GM19025 (cell line): ENCODE measurements at regions not wholly inside any gene's neighbourhood (a gene's known extent, or its start where the extent isn't known, plus 50 kb on each side); places are given as distances from the start of the nearest gene placed in this dataset.
"Not testable (repeated sequence)": the region's sequence is repeated elsewhere in the genome, so short reads cannot be mapped to it uniquely, and the experiment has no call there.

Source experiments
- ATAC-seq: cut with Tn5 transposase; IDR thresholded peaks from one replicate; pipeline ENCODE4 v1.9.1; 2021; ENCODE audit warnings: mild to moderate bottlenecking, low read depth, moderate library complexity; ENCODE audit not compliant: unreplicated experiment

DNA sequence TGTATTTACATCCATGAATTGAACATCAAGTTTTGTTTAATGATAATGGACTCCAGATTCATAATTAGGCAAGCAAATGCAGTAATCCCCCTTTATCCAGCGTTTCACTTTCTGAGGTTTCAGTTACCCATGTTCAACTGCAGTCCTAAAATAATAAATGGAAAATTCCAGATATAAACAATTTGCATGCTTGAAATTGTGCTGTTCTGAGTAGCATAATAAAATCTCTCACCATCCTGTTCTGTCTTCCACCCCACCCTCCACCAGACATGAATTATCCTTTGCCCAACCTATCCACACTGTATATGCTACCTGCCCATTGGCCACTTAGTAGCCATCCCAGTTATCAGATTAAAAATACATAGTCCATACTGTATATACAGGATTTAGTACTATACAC lies 224.5 kb upstream of the CHAC2 start:
- ATAC-seq = no peak

DNA sequence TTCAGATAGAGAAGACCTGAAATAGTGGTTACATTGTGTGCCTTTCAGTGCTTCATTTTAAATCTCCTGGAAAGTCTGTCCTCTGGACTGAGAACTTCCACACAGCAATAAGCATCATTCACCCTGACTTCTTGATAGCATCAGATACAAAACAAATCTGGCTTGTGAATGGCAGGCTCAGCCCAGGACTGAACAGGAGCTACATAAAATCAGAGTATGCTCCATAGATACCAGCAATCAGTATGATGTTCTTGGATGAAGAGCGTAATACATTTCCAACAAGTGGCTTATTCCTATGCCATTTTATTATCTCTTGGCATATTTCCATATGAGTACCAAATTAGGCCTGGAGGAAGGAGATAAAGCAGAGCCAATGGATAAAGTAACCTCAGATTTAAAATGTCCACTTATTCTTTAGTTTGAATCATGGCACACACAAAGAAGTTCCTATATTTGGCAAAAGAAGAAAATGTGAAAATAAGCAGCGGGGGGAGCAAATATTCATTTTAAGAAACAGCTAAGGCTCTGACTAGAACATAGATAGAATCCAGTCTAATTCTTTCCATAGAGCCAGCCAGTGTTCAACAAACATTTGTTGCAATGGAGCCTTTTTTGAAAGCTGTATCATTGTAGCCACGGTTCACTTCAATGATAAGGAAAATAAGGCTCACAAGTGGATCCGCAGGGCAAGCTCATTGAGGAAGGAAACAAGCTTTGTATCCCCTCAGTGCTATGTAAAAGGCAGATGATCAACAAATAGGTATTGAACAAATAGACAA lies 230.8 kb upstream of the CHAC2 start:
- ATAC-seq = no peak

DNA sequence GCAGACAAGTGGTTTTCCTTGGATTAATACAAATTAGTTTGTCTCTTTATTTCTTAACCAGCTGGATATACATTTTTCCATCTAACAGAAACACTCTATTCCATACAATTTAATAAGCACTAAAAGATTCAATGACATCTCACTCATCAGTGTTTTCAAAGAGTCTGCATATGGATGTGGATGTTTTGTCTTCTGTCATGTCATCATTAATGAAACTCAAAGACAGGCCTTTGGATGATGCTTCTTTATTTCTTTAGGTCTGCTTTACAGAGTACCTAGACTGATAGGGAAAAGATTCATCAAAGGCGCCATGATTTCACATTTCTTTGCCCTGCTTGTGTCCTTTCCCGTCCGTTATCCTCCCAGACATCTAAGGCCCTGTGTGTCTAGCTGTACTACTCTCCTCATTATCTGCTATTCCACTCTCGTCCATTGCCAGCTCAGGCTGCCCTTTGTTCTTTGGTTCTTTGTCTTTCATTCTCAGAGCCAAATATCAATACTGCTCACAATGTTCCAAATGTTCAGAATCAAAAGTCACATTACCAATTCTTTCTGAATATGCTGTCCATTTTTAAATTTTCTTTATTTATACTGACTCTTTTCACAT lies 232.3 kb upstream of the CHAC2 start:
- ATAC-seq = no peak

DNA sequence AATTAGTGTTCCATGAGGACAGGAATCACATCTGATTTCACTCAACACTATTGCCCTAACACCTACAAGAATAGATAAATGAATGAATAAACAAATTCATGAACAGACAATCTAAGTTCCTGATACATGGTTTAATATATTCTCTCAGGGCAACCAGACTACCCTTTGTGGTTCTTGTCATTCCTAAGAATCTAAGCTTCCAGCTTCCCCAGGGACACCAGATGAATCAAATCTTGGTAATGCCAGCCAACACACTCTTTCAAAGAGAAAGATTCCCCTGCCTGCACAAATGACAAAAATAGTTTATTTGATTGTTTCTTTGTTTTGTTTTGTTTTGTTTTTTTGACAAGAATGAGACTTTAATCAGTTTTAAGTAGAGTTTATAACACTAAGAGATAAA lies 237.5 kb upstream of the CHAC2 start:
- no peak for ATAC-seq

DNA sequence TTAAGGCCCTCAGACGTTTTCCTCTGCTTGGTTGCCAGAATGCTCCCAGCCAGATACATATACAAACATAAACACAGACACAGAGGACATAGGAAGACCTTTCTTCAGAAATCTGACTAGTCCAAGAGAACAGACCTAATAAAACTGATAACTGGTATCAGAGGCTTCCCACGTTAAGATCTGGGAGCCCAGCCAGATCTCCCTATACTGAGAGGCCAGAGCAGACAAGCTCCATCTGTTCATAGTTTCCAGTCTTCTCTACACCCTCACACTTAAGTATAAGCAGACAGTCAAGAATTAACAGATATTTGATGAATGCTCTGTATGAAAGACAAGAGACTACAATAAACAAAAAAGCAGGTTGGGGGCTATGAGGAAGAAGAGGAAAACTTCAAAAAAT lies 240.5 kb upstream of the CHAC2 start:
- no peak for ATAC-seq

DNA sequence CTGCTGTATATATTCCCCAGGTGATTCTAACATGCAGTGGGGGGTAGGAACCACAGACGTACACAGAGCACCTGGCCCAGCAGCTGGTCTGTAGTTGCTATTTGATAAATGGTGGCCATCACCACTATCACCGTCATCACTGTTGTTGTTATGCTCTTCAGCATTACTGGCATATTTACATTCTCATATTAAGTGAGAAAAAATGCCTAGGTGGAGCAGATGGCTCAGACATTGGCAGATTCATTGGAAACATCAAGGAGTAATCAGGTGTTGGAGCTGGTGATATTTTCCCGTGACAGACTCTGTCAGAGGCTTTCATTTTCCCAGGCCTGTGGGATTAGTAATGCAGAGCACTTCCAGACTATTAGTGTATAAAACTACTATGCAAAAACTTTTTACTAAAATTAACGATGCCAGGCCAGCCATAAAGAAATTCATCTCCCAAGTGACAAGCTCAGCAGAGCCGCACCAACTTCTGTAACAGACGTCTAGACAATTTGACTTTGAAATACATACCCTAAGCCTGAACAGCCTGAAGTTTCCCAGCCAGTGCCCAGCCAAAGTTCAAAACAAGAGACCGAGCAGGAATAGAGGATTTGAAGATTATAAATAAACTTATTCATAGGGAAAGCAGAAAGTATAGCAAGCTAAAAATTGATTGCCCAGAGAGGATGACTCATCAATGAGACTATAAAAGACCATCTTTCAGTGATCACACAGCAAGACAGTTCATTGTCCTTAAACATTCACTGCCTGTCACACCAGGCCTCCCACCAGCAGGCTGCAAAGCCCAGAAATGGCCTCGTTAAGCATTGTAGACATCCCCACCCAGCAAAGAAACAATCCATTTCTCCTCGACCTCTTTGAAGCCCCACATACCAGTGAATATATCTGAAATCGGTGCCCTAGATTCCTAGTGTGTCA lies 247.4 kb upstream of the CHAC2 start:
- no peak for ATAC-seq

DNA sequence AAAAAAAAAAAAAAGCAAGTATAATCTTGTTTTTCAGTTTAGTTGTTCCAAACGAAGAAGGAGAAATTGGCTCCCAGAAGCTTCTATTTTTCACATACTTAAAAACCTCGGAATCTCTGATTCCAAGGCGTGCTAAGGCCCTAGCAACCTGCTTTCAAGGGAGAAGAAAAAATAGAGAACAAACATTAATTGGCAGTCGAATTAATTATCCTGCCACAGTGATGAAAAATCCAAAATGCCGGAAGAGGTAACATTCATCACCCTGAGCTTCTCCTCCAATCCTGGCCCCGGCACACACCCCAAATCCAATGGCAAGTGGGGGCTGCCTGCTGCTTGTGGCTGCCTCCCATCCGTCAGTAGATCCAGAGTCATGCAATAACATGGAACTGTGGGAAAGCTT lies 250.2 kb upstream of the CHAC2 start:
- ATAC-seq = no peak

DNA sequence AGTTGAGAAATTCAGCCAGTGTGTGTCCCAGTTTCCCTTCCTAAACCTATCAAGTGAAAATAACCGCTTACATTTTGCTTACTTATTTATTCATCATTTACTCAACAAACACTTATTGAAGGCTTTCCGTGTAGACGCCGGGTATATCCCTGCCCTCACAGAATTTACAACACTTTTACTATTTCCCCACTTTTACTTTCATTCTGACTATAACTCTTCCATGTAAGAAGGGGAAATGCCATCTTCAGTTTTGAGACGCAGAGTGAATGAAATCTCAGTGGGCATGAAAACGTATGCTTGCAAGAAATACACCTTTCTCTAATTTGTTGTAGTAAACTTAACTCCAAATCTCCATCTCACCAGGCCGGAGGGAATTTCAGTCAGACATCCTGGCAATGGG lies 251.0 kb upstream of the CHAC2 start:
- no peak for ATAC-seq

DNA sequence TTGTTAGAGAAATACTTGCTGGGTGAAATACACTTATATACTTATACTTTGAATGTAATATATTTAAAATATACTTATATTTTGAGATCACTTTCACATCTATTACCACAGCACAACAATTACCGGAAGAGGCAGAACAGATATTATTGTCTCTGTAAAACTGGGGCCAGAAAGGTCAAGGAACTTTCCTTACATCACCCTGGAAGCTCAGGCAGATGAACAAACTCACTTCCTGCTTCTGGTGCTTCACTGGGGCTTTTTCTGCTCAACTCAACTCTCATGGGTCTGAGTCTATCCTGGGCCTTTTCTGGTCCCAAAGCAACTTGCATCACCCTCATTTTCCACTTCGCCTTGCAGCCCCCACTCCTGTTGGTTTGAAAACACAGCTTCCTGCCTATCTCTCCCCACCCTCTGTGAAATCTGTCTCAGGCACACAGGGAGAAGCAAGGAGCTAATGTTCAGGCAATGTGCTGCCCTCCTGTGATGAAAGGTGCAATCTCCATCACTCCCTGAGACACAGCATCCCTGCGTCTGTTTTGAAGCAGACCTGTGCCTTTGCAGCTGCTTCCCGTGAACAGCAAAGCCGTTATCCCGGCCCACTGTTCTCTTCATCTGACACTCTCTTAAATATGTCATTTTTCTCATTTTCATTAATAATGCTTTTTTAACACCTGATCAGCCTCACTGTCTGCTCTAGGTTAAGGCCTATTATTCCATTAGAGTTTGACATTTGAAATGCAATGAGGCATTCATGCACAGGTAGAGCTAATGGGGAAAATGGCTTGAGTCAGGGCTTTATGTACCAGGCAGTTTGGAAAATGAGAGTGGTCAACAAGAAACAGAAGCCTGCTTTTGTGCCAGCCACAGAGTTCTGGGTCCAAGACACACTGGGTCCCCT lies 251.9 kb upstream of the CHAC2 start:
- no peak for ATAC-seq

DNA sequence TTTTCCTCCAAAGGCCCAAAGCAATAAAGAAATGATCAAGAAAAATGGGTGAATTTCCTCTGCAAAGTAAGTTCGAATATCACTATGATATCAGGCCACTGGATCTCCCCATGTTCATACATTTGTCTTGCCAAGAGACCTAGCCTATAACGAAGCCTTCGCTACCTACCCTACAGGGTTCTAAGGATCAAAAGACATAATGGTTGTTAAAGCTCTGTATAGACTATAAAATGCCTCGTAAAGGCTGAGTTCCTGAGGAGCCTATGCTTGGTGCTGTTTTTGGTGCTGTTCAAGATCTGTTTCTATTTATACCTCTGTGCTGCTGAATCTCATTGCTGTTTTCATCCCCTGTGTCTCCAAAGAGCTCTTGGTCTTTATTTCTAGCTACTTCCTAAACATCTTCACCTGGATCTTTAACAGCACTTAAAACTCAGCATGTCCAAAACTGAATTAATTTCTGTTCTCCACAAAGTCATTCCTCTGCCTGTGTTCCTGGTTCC lies 254.4 kb upstream of the CHAC2 start:
- ATAC-seq = no peak

DNA sequence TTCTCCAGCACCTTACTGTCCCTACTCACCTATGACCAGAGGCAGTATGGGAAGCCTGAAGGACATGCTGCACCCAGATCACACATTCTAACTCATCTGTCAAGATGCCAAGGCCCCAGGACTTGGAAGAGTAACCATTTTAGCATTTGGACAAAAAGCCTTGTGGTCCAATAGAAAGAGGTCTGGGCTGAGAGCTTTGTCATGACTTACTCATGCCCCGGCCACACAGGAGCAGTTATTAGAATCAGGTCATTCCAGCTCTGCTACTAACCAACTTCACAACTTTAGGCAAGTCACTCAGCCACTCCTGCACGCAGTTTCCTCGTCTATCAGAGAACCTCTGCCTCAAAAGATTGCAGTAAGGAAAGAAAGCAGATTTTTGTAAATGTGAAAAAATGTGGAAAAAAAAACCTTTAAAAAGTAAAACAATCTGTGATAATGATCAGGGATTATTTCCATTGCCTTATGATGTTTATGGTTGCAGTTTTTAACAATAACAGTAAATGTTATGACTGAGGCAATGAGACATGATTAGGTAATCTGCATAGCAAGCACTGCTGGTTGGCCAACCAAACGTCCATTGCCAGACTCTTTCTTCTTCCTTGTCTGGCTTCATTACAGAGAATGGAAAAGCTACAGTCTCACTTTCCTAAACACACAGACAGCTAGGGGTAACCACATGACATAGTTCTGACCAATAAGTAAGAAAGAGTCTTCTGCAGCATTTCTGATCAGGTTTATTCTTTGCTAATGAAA lies 255.4 kb upstream of the CHAC2 start:
- no peak for ATAC-seq

DNA sequence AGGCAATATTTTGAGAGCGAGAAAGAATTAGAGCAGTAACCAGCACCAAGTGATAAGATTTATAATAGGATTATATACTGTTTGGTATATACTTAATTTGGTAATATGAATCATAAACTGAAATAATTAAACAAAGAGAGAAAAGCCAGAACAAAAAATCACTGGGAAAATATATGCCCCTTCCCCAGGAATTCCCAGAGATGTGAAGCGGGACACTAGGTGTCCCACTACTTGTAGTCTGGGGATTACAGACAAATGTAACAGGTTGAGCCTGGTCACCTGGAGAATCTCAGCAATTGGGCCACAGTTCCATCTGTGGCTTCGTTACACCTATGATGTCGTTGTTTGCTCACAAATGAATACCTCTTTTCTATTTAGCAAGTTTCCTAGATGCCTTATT lies 256.1 kb upstream of the CHAC2 start:
- ATAC-seq = no peak

DNA sequence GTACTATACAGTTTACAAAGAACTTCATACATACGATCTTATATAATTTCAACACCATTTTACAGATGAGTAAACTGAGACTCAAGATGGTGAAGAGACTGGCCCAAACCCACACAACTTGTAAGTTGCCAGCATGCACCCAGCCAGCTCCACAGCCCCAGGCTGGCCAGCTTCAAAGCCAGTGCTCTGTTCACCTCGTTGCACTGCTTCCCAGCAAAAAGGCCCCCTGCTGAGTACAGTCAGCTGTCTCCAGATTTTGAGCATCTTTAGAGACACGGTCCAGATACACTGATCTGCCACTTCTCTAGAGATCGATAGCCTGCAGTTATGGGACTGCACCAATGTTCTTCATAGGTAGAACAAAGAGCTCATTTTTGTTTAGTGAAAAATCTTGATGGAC lies 257.2 kb upstream of the CHAC2 start:
- no peak for ATAC-seq

DNA sequence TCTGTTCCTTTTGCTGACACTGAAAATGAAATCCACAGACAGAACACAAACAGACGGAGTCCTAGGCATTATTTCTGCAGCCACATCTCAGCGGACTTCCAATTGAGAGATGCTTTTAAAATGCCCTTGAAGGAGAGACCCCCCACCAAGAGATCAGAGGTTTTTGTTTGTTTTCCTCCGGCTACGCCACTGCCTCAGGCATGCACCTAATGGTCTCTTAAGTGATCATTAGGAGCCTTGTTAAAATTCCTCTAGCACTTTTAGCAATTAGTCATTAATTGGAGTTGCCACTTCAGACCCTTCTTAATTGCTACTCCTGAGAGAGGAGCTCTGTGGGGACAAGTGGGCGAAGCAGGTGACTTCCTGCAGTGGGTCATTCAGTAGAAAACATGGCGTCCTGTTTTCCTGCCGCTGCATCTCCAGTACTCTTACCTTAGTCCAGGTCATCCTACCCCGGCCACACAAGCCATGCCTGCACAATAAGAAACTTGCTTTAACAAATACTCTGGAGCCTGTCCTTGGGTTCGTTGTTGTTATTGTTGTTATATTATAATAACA lies 257.7 kb upstream of the CHAC2 start:
- no peak for ATAC-seq

DNA sequence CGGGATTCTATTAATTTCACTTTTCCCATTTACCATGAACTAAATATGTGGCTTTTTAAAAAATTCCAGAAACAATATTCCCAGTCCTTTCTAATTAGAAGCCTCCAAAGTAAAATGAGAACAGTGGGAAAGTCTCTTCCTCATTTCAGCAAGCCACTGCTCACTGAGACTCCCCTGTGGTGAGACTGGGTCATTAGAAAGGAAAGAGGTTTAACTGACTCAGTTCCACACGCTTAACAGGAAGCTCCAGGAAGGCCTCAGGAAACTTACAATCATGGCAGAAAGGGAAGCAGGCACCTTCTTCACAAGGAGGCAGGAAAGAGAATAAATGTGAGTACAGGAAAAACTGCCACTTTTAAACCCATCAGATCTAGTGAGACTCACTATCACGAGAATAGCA lies 258.9 kb upstream of the CHAC2 start:
- no peak for ATAC-seq

DNA sequence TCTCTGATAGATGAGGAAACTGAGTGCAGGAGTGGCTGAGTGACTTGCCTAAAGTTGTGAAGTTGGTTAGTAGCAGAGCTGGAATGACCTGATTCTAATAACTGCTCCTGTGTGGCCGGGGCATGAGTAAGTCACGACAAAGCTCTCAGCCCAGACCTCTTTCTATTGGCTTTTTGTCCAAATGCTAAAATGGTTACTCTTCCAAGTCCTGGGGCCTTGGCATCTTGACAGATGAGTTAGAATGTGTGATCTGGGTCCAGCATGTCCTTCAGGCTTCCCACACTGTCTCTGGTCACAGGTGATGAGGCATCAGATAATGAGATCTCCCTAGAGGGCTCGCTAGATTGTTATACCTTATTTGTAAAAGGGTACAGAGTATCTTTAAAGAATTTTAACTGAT lies 260.5 kb upstream of the CHAC2 start:
- ATAC-seq = not testable (repeated sequence)

DNA sequence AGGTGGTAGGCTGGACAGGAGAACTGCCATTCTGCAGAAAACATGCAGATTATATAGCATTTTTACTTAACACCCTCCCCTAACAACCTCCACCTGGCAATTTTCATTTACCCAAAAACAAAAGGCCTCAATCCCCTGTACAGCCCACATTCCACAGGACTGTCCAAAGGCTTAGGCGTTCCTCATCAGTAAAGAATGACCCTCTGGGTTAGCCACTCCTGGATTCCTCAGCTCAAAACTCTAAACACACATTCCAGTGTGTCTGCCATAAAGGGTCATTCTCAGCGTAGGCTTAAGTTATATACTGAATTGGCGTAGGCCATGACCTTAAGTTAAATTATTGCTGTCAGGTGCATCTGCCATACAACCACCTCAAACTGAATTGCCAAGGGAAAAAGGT lies 261.8 kb upstream of the CHAC2 start:
- no peak for ATAC-seq

DNA sequence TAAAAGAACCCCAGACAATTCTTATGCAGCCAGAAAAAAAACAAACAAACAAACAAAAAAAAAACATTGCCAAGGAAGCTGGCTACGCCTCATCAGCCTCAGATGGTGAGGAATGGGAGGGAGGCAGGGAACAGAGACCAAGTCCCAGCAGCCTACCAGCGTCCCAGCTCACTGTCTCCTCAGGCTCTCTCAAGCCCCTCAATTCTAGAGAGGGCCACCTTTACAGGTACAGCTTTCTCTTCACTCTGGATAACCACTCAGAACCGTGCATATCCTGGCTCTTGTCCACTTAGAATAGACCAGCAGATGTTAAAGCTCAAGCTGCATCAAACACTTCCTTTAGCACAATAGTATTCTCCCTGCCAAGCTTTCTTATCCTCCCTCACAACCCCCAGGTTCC lies 263.1 kb upstream of the CHAC2 start:
- ATAC-seq = no peak

DNA sequence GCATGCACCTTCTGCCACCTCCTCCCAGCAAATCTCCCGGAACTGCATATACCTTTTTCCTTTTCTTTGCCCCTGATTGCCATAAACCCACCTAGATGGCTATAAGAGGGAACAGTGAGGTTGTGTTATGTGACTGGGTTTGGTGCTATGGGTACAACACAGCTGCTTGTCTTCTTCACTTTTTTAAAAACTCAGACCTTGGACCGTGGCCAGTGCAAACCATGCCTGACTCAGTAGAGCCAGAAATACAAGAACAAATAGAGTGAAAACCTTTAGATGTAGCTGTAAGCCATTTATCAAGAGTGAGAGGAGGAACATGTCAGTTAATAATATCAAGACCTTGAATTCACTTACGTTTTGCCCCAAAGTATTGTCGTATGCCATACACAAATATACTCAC lies 267.4 kb upstream of the CHAC2 start:
- no peak for ATAC-seq
